A549 (cell line): ENCODE measurements at regions not wholly inside any gene's neighbourhood (a gene's known extent, or its start where the extent isn't known, plus 50 kb on each side); places are given as distances from the start of the nearest gene placed in this dataset.

Experiments
- CTCF ChIP-seq: fragments of >200 bp; sonication (Bioruptor Twin); formaldehyde crosslinking; IDR thresholded peaks from 3 replicates; pipeline ENCODE4 v1.5.1; 2016
- EP300 ChIP-seq, 2 experiments: fragments of >200 bp; sonication (Bioruptor Twin); formaldehyde crosslinking; IDR thresholded peaks; 2 replicates in 1 of 2; 3 replicates in 1 of 2; pipeline ENCODE4 v1.6.1; 2016 to 2017
- ESRRA ChIP-seq: fragments of 150-350 bp; IDR thresholded peaks from 2 replicates; pipeline ENCODE4 v1.6.1; 2014; ENCODE audit warnings: mild to moderate bottlenecking, low read length, borderline replicate concordance
- HOXA7 ChIP-seq: fragments of 250-450 bp; sonication (Bioruptor Pico); IDR thresholded peaks from 2 replicates; pipeline ENCODE4 v1.5.0; 2020; ENCODE audit warnings: mild to moderate bottlenecking, moderate library complexity
- JUN ChIP-seq, 2 experiments: fragments of >200 bp; sonication (Bioruptor Twin); formaldehyde crosslinking; IDR thresholded peaks; 2 replicates in 1 of 2; 3 replicates in 1 of 2; pipeline ENCODE4 v1.6.1; 2016 to 2017
- MAX ChIP-seq: IDR thresholded peaks from 2 replicates; pipeline ENCODE4 v1.6.1; 2012
- NFE2L2 ChIP-seq: fragments of 150-350 bp; conservative IDR thresholded peaks from 2 replicates; pipeline ENCODE4 v1.6.1; 2014; ENCODE audit warnings: low read length
- POLR2A ChIP-seq: IDR thresholded peaks from 2 replicates; pipeline ENCODE4 v1.6.1; 2012; ENCODE audit warnings: mild to moderate bottlenecking, low read length
- RCOR1 ChIP-seq: fragments of 150-350 bp; IDR thresholded peaks from 2 replicates; pipeline ENCODE4 v1.6.1; 2014; ENCODE audit warnings: antibody characterized with exemption, low read length, low read depth
- RFX5 ChIP-seq: fragments of 450-650 bp; IDR thresholded peaks from 2 replicates; pipeline ENCODE4 v1.7.1; 2014; ENCODE audit warnings: antibody characterized with exemption, mild to moderate bottlenecking, moderate library complexity
- RNF2 ChIP-seq: fragments of 200-600 bp; sonication (generic); IDR thresholded peaks from 2 replicates; pipeline ENCODE4 v1.6.1; 2016; ENCODE audit warnings: low read depth, mild to moderate bottlenecking, antibody characterized with exemption, moderate library complexity, borderline replicate concordance
- SMC3 ChIP-seq: fragments of >200 bp; sonication (Bioruptor Twin); formaldehyde crosslinking; IDR thresholded peaks from 3 replicates; pipeline ENCODE4 v1.6.1; 2018; ENCODE audit warnings: inconsistent platforms
- ZFP36 ChIP-seq: fragments of 450-650 bp; IDR thresholded peaks from 2 replicates; pipeline ENCODE4 v1.6.1; 2014; ENCODE audit warnings: borderline replicate concordance; ENCODE audit not compliant: partially characterized antibody
- ZSCAN20 ChIP-seq: fragments of 250-450 bp; sonication (Bioruptor Pico); IDR thresholded peaks from 2 replicates; pipeline ENCODE4 v1.8.0; 2022; ENCODE audit warnings: mild to moderate bottlenecking, moderate library complexity

GRCh38 chr9:81132796-81133195 is 556.6 kb downstream of the TLE1 start:
- no peak for TF ChIP-seq HOXA7 (CRISPR knock-in tag)
- TF ChIP-seq NFE2L2, result no peak
- no peak for TF ChIP-seq EP300 (IDR thresholded peaks at IDR 0.05)
- no peak for TF ChIP-seq CTCF
- no peak for TF ChIP-seq ZSCAN20 (CRISPR knock-in tag)
- TF ChIP-seq SMC3, result no peak
- no peak for TF ChIP-seq POLR2A
- no peak for TF ChIP-seq RNF2
- no peak for TF ChIP-seq ZFP36
- no peak for TF ChIP-seq MAX
- TF ChIP-seq RFX5, result no peak
- no peak for TF ChIP-seq RCOR1
- TF ChIP-seq JUN (IDR thresholded peaks at IDR 0.05), result no peak
- no peak for TF ChIP-seq ESRRA
